ENCODE measurements at regions not wholly inside any gene's neighbourhood (a gene's known extent, or its start where the extent isn't known, plus 50 kb on each side); places are given as distances from the start of the nearest gene placed in this dataset.
A peak's percentile ranks its signal among the peaks of the same experiment; 100 is the strongest.

- H3K36me3 Mint-ChIP-seq: no peaks in the 10 kb centered on the region
- Histone ChIP-seq H3K9me3 (replicated peaks in 1 of 2; ENCODE audit: control insufficient read depth in 1 of 2, insufficient read depth in 1 of 2, low read length in 2 of 2) (no peaks in the 10 kb centered on the region), H3K27me3 (ENCODE audit: control insufficient read depth in 2 of 2, insufficient read depth in 2 of 2, low read length in 2 of 2) (no peaks in the 10 kb centered on the region), H3K4me1 (ENCODE audit: control insufficient read depth in 1 of 2, insufficient read depth in 2 of 2, low read length in 2 of 2) (peaks cover 10 to 16% of the 10 kb centered on the region in 2 donors), H3K79me2 (ENCODE audit: insufficient read depth, low read length) (no peaks in the 10 kb centered on the region), H3K4me3 (replicated peaks in 1 of 3; ENCODE audit: low read depth in 2 of 3, low read length in 3 of 3) (no peak overlapping the region), H3K4me2 (replicated peaks; ENCODE audit: extremely low read depth, low read length, poor library complexity, severe bottlenecking) (no peak overlapping the region), H4K20me1 (ENCODE audit: insufficient read depth, low read length) (no peaks in the 10 kb centered on the region), H3K27ac (ENCODE audit: low read depth in 1 of 2, low read length in 2 of 2) (peak overlapping the region in 1 of 2 donors; percentile 32), H3K9ac (ENCODE audit: insufficient read depth, low read length, poor library complexity, severe bottlenecking) (no peak overlapping the region), H3K36me3 (replicated peaks in 1 of 2; ENCODE audit: control insufficient read depth in 1 of 2, insufficient read depth in 2 of 2, low read length in 2 of 2) (no peaks in the 10 kb centered on the region), H2AFZ (ENCODE audit: insufficient read depth, low read depth, low read length, poor library complexity, severe bottlenecking) (no peak overlapping the region)
- no peaks in the 10 kb centered on the region for H3K27me3 Mint-ChIP-seq (ENCODE audit: low read depth in 3 of 3)
- peaks cover 0 to 2% (median 0%) of the 10 kb centered on the region in 7 donors for H3K9me3 Mint-ChIP-seq
- no peak for TF ChIP-seq CTCF (IDR thresholded peaks at IDR 0.05)
- WGBS (ENCODE audit: insufficient coverage): 0% methylated on average over 1 of the region's 2 CpGs
- intact Hi-C loops (cut with micrococcal nuclease): loop anchor here in 1 of 2 donors (5.0 kb wide), 1 partner anchor 619 kb away; no protein-coding TSS in a partner anchor
- peaks cover 15% of the 10 kb centered on the region for H3K4me1 Mint-ChIP-seq
- DNase-seq: peak; percentile 79 to 90 (median 83)
- no peak overlapping the region for H3K4me3 Mint-ChIP-seq
- peak overlapping the region in 5 of 7 donors; percentile 6 to 91 (median 72) for H3K27ac Mint-ChIP-seq
Measured at GRCh38 chr13:46961719-46962118, 64.9 kb upstream of the HTR2A start.

- Histone ChIP-seq H4K20me1 (ENCODE audit: insufficient read depth, low read length) (no peaks in the 10 kb centered on the region), H2AFZ (ENCODE audit: insufficient read depth, low read depth, low read length, poor library complexity, severe bottlenecking) (no peak overlapping the region), H3K27me3 (ENCODE audit: control insufficient read depth in 2 of 2, insufficient read depth in 2 of 2, low read length in 2 of 2) (no peaks in the 10 kb centered on the region), H3K79me2 (ENCODE audit: insufficient read depth, low read length) (no peaks in the 10 kb centered on the region), H3K27ac (ENCODE audit: low read depth in 1 of 2, low read length in 2 of 2) (peak overlapping the region; percentile 62 to 74), H3K4me2 (replicated peaks; ENCODE audit: extremely low read depth, low read length, poor library complexity, severe bottlenecking) (peak overlapping the region; percentile 37), H3K9ac (ENCODE audit: insufficient read depth, low read length, poor library complexity, severe bottlenecking) (no peak overlapping the region), H3K9me3 (replicated peaks in 1 of 2; ENCODE audit: control insufficient read depth in 1 of 2, insufficient read depth in 1 of 2, low read length in 2 of 2) (no peaks in the 10 kb centered on the region), H3K4me3 (replicated peaks in 1 of 3; ENCODE audit: low read depth in 2 of 3, low read length in 3 of 3) (no peak overlapping the region), H3K4me1 (ENCODE audit: control insufficient read depth in 1 of 2, insufficient read depth in 2 of 2, low read length in 2 of 2) (peaks cover 20 to 22% of the 10 kb centered on the region in 2 donors), H3K36me3 (replicated peaks in 1 of 2; ENCODE audit: control insufficient read depth in 1 of 2, insufficient read depth in 2 of 2, low read length in 2 of 2) (no peaks in the 10 kb centered on the region)
- peak overlapping the region in 1 of 2 donors; percentile 63 for H3K4me3 Mint-ChIP-seq
- no peaks in the 10 kb centered on the region for H3K27me3 Mint-ChIP-seq (ENCODE audit: low read depth in 3 of 3)
- H3K27ac Mint-ChIP-seq: peak overlapping the region; percentile 15 to 93 (median 85)
- peaks cover 20% of the 10 kb centered on the region for H3K4me1 Mint-ChIP-seq
- intact Hi-C loops (cut with micrococcal nuclease): no loop called here
- H3K36me3 Mint-ChIP-seq: no peaks in the 10 kb centered on the region
- peaks cover 0 to 3% (median 0%) of the 10 kb centered on the region in 7 donors for H3K9me3 Mint-ChIP-seq
- no peak for TF ChIP-seq CTCF (IDR thresholded peaks at IDR 0.05)
- WGBS (ENCODE audit: insufficient coverage): no CpG with 5 or more reads among the region's 2 CpGs
- peak; percentile 48 to 62 (median 61) for DNase-seq
Measured at GRCh38 chr13:46953941-46954340, 57.1 kb upstream of the HTR2A start.
